ENCODE measurements at regions not wholly inside any gene's neighbourhood (a gene's known extent, or its start where the extent isn't known, plus 50 kb on each side); places are given as distances from the start of the nearest gene placed in this dataset.

DNA sequence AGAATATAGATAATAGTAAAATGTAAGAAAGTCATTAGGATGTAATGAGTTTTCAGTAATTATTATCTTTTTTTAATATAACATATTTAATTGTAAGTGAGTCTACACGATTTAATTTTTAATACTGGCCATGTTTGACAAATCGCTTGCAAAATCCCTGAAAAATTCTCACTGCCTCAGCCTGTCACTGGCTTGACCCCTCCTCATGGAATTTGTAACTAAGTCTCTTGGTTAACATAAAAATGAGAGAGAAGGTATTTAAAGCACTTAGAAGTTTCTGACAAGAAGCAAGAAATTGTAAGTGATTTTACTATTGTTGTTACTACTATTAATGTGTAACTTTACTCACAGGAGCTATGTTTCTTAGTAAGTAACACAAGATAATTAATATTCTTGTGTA lies 237.9 kb upstream of the GK2 start:
- no peak for DNase-seq (ENCODE audit: low read depth, low spot score)
- in situ Hi-C loops (cut with HindIII; ENCODE audit: low pct_unique_long_range_greater_than_20kb, low sequenced_read_pairs) = no loop called here

DNA sequence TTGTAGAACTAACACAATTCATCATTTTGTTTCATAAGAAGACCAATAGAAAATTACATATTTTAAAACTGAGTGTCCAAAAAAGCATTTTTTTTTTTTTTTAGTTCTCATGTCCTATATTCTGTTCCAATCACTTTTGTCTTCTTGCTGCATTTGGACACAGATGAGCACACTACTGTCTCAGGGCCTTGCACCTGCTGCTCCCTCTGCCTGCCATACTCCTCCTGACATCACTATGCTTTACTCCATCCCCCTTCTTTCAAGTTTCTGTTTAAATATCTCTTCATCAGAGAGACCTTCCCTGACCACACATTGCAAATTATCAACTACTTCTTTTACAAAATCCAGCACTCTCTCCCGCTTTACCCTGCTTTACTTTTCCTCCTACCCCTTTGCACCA lies 230.7 kb upstream of the GK2 start:
- DNase-seq (ENCODE audit: low read depth, low spot score) = no peak
- in situ Hi-C loops (cut with HindIII; ENCODE audit: low pct_unique_long_range_greater_than_20kb, low sequenced_read_pairs) = no loop called here

DNA sequence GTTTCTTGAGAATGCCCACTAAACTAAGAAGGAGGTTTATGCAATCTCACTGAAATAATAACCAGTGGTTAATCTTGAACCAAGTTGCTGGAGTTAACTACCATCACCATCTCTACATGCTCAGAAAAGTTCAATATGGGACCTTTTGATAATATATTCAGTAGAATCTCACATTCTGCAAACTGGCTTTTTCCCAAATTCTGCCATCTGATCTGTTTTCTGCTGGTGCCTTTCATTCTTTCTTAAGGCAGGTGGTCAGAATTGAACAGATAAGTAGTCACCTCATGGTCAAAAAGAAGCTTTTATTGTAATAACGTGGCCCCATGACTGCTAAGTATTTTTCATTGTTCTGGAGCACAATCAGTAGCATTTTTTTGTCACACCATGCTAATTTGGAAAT lies 229.0 kb upstream of the GK2 start:
- DNase-seq (ENCODE audit: low read depth, low spot score) = no peak
- in situ Hi-C loops (cut with HindIII; ENCODE audit: low pct_unique_long_range_greater_than_20kb, low sequenced_read_pairs) = no loop called here

DNA sequence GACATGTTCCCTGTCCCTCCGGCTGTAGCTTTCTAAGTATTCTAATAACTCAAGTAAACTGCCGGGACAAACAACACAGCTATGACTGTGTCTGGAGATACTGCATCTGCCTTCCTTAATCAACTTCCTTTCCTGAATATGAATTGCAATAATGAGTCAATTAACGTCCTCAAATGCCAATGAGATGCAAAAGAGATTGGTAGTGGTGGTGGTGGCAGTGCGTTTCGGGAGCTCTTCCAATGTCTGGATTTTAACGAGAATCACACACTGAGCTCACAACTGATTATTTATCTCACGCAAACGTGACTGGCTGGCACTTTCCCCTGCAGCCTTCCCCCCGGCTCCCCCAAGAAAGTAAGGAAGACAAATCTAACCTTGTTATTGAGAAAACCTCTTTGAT lies 226.1 kb upstream of the GK2 start:
- DNase-seq (ENCODE audit: low read depth, low spot score) = no peak

DNA sequence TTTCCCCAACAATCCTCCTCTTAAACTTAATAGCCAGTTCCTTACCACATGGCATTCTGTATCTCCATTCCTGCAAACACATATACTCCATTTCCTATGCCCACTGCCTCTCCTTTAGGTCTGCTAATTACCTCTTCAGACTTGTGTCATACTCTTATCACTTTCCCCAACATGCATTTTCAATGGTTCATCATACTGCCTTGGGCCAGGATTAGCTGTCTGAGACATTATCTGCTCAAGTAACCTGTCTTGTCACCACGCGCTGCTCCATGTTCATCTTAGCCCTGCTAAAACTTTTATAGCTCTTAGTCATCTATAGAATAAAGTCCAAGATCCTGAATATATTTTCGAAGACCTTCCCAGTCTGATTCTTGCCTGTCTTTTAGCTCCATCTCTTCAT lies 224.1 kb upstream of the GK2 start:
- DNase-seq (ENCODE audit: low read depth, low spot score) = no peak
- in situ Hi-C loops (cut with HindIII; ENCODE audit: low pct_unique_long_range_greater_than_20kb, low sequenced_read_pairs) = no loop called here

More for the DNA sequence above, 226.1 kb upstream of the GK2 start:
- in situ Hi-C loops (cut with HindIII; ENCODE audit: low pct_unique_long_range_greater_than_20kb, low sequenced_read_pairs) = no loop called here

DNA sequence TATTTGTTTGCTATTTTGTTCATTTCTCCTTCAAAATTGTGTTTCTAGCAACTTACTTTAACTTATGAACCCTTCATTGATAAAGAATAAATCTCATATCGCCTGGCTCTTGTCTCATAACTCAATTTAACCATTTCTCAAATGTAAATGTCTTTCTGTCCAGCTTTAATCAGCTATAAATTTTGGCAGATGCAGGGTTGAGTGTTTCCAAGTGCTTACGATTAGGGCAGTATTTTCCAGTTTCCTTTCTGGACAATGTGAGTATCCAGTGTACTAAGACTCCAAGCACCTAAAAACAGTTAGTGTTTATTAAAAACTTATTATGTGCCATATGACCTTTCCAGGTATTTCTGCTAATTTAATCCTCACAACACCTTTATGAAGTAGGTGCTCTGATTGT lies 218.6 kb upstream of the GK2 start:
- in situ Hi-C loops (cut with HindIII; ENCODE audit: low pct_unique_long_range_greater_than_20kb, low sequenced_read_pairs) = no loop called here
- no peak for DNase-seq (ENCODE audit: low read depth, low spot score)

DNA sequence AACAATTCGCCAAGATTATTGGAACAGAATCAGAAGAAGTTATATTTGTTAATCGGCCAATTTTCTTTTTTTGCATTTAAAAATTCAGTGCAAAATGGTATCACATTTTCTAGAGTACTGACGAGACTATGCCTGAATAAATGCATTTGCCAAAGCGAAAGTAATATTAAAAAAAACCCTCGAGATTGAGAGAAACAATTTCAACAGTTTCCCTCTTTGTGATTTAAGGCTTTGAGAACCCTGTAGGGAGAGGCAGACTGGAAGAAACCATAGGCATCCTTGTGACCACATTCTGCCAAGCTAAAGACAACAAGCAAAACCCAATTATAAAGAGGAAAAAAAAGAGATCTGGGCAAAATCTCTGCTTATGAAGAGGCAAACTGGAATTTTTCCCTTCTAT lies 218.1 kb upstream of the GK2 start:
- DNase-seq (ENCODE audit: low read depth, low spot score) = no peak

DNA sequence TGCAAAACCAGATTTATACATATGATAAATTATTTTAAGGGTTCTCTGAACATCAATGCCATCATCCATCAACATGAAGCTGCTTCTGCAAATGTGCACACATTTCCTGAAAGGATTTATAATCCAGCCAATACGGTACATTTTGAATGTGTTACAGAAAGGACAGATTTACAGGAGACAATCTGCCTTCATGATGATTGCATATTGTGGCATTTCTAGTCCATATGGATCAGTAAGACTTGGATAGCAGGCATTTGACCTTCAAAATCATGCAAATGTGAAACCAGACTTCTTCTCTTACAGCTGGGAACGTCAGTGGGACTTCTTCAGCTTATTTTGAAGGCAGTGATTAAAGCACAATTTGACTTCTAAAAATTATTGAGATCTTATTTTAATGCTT lies 217.3 kb upstream of the GK2 start:
- DNase-seq (ENCODE audit: low read depth, low spot score) = no peak

More for the DNA sequence above, 218.1 kb upstream of the GK2 start:
- in situ Hi-C loops (cut with HindIII; ENCODE audit: low pct_unique_long_range_greater_than_20kb, low sequenced_read_pairs) = no loop called here

DNA sequence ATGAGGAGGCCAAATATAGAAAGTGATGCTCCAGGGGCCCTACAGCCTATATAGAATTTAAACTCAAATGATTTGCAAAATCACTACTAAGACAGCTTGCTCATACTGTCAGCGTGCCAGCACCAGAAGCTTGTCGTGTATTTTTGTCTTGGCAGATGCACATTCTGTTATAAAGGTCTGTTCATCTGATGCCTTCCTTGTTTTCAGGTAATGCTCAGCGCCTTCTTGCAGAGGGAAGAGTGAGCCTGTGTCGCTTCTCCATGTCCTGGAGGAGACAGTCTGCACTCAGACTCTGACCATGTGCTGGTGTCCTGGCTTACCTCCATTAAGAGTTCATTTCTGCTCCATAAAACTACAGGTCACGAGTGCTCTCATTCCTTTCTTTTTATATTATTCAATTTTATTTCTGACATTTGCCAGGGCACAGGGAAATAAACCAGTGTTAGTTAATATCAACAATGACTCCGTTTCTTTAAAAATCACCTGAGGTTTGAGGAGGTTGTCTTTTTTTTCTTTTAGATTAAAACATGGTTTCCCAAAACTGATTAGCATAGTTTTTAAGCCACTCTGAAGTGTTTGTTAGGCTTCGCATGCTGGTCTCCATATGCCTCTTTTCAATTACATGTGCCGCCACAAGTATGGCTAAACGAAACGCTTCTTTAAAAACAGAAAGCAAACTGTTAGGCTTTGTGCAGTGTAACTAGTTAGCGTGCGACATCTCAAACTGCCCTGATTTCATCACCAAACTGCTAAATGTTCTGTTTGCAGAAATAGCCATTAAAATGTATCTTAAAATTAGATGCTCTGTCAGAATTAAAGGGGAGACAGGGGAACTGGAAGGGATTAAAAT lies 215.2 kb upstream of the GK2 start:
- in situ Hi-C loops (cut with HindIII; ENCODE audit: low pct_unique_long_range_greater_than_20kb, low sequenced_read_pairs) = no loop called here
- DNase-seq (ENCODE audit: low read depth, low spot score) = no peak

More for the DNA sequence above, 217.3 kb upstream of the GK2 start:
- in situ Hi-C loops (cut with HindIII; ENCODE audit: low pct_unique_long_range_greater_than_20kb, low sequenced_read_pairs) = no loop called here

DNA sequence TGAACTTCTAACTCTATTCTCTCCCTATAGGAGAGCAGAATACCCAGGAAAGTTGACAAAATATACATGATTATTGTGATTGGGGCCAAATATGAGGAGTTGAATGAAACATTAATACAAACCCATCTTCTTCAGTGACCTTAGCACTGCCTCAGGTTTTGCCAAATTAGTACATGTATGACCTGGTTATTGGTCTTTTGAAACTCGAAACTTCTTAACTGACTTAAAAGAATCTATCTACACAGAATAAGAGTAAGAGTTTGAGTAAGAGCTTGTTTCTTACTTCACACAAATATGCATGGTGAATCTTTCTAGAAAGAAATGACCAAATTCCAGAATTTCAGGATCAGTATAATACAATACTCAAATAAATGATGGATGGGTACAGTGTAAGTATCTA lies 213.0 kb upstream of the GK2 start:
- in situ Hi-C loops (cut with HindIII; ENCODE audit: low pct_unique_long_range_greater_than_20kb, low sequenced_read_pairs) = no loop called here
- DNase-seq (ENCODE audit: low read depth, low spot score) = no peak

DNA sequence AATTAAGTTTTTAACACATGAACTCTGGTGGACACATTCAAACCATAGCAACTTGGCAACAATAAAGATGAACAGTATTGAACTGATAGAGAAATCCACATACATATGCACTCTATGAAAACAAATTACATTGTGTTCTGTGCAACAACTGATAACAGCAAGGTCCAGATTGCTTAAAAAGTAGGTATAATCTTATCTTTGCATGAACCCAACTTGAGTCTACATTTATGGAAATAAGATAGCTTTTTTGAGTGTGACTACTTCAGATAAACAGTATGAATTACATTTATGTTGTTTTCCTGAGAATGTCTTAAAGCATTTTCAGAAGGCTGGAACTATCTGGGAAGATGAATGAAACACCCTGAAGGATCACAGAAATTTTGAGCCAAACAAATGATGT lies 212.6 kb upstream of the GK2 start:
- in situ Hi-C loops (cut with HindIII; ENCODE audit: low pct_unique_long_range_greater_than_20kb, low sequenced_read_pairs) = no loop called here
- DNase-seq (ENCODE audit: low read depth, low spot score) = no peak

DNA sequence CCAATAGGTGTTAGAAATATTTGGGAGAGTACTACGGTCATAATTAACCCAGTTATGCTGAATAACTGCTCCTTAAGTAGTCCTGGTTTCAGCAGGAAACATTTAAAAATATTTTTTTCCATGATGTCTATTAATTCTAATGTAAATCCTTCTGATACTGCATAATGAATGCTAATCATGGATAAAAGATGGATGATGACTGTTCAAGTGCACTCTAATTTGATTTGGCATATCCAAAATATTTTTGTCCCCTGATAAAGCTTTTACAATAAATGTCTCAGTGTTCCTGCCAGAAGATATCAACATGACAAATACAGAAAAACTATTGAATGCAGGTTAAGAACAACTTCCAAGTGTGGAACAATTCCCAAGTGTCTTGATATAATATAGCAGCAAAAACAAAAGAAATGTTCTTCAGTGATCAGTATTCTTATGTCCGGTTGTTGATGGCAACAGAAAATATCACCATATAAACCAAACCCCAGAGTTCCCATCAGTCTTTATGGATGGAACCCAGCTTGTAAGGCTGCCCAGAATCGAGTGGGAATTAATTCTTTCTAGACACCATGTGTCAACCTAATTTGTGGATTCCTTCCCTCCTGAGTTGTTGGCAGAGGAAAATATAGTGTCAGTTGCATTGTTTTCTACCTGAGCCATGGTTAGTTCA lies 205.4 kb upstream of the GK2 start:
- no peak for DNase-seq (ENCODE audit: low read depth, low spot score)
- in situ Hi-C loops (cut with HindIII; ENCODE audit: low pct_unique_long_range_greater_than_20kb, low sequenced_read_pairs) = no loop called here

DNA sequence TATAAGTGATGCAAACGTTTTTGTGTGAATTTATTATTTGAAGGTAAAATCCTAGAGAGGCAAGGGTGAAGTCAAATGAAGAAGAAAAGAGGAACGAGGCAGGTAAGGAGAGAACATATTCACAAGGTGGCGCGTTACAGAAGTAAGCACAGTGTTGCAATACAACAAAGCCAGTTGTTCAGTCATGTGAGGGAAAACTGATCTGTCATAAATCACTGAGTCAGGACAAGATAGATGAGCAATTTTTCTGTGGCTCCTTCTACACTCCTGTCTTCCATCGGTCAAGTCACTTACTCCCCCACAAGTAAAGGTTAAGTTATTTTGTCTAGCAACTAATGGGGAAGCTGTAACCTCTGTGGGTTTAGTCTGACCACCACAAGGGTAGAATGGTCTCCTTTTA lies 203.0 kb upstream of the GK2 start:
- DNase-seq (ENCODE audit: low read depth, low spot score) = no peak
- in situ Hi-C loops (cut with HindIII; ENCODE audit: low pct_unique_long_range_greater_than_20kb, low sequenced_read_pairs) = no loop called here

DNA sequence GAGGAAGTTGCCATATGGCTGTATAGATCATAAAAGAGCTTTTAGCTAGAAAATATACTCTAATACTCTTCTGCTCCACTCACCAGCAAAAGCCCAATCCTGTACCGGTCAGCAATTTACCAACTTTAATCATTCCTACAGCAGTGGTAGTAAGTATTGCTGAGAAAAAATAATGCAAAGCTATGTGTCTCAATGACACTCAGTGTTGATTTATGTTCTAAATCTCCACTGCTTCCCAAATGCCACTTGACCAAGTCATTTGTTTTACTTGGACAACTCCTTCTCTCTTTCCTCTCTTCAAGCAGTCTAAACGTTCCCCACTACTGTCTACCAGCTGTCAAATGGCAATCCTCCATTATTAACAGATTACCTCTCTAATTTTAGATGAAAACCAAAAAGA lies 201.8 kb upstream of the GK2 start:
- in situ Hi-C loops (cut with HindIII; ENCODE audit: low pct_unique_long_range_greater_than_20kb, low sequenced_read_pairs) = no loop called here
- DNase-seq (ENCODE audit: low read depth, low spot score) = no peak

DNA sequence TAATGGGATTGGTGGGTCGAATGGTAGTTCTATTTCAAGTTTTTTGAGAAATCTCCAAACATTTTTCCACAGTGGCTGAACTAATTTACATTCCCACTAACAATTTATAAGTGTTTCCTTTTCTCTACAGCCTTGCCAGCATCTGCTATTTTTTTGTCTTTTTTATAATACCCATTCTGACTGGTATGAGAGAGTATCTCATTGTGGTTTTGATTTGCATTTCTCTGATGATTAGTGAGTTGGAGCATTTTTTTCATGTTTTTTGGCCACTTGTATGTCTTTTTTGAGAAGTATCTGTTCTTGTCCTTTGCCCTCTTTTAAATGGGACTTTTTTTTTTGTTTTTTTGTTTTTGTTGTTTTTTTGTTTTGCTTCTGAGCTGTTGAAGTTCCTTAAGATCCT lies 200.0 kb upstream of the GK2 start:
- in situ Hi-C loops (cut with HindIII; ENCODE audit: low pct_unique_long_range_greater_than_20kb, low sequenced_read_pairs) = no loop called here
- no peak for DNase-seq (ENCODE audit: low read depth, low spot score)

DNA sequence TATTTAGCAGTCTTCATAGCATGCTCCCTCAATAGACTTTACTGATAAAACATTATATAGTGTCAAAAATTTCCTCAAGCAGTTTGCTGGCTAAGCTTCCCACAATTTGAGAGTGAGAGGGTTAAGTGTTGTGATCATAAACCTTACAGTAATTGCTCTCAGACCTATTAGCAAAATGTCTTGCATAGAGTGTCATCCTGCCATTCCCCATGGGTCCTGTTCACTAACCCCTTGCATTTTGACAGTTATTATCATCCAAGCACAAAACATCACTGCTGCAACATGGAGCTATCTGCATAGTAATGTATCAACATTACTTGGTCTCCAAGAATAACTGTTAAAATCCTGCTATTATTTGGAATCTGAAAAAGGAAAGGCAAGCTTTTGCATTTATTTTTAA lies 196.1 kb upstream of the GK2 start:
- in situ Hi-C loops (cut with HindIII; ENCODE audit: low pct_unique_long_range_greater_than_20kb, low sequenced_read_pairs) = no loop called here
- no peak for DNase-seq (ENCODE audit: low read depth, low spot score)

DNA sequence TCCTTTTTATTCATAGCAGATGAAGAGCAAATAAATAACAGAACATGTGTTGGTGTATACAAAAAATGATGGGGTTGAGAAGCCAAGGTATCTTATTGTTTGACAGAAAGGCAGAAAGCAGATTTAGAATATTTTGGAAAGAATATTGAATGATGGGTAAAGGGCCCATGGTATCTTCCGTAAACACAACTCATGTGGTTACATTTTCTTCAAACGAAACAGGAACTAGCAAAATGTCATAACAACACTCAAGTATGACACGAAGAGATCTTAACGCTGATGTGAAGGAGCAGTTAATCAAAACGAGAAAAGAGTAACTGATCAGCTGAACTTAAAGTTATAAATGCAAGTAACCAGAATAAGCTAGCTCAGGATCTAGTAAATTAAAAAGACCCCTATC lies 195.7 kb upstream of the GK2 start:
- in situ Hi-C loops (cut with HindIII; ENCODE audit: low pct_unique_long_range_greater_than_20kb, low sequenced_read_pairs) = no loop called here
- no peak for DNase-seq (ENCODE audit: low read depth, low spot score)

DNA sequence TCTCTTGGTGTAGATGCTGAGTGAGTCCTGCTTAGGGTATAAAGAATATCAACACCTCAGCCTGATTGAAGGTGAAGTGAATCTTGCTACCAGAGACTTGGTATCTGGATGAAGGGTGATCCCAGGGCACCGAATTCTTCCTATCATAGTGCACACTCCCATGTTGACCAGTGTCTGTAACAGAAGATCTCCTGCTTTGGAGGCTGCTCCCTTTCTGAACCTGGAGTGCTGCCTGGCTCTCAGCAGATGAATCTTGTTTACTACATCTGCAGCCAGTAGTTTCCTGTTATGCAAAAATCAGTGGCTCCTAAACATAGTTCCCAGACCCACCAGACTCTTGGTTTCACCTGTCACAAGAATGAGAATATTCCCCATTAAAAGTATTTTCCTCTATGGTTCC lies 191.7 kb upstream of the GK2 start:
- DNase-seq (ENCODE audit: low read depth, low spot score) = no peak
- in situ Hi-C loops (cut with HindIII; ENCODE audit: low pct_unique_long_range_greater_than_20kb, low sequenced_read_pairs) = no loop called here

DNA sequence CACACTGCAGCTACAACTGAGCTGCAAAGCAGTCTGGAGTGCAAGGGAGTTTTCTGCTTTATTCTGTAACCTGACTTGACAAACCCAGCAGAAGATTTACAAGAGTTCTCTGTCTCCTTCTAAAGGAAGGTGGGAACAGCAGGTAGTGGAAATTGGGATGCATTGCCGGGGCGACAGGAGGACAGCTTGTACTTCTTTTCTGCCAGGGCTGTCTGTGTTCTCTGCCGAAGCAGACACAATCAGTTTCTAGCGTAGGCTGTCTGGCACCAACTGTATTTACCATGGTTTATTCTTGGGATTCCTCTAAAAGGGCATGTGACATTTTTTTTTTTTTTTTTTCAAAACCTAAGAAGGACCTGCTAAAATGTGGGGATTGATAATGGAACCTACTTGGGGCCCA lies 190.8 kb upstream of the GK2 start:
- DNase-seq (ENCODE audit: low read depth, low spot score) = no peak
- in situ Hi-C loops (cut with HindIII; ENCODE audit: low pct_unique_long_range_greater_than_20kb, low sequenced_read_pairs) = no loop called here
